ENCODE measurements at regions not wholly inside any gene's neighbourhood (a gene's known extent, or its start where the extent isn't known, plus 50 kb on each side); places are given as distances from the start of the nearest gene placed in this dataset.

DNA sequence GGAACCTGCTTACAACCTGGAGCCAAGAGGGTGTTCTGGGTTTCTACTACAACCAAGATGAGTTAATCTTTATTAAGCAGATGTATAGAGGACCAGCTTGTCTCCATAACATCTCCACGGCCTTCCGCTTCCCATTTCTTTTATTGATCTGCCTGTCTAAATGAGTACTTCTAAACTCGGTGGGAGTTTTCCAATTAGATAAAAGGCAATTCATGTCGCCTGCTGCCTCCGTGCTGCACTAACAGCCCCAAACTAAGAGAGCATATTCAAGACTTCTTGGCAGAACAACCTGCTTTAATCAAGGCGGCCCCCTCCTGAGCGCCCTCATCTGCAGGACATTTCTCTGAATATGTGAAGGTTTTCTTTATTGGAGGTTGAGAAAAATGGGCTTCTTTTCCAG is 270.1 kb downstream of the PDCD6IP start:
- CTCF ChIA-PET, result no interaction called here
- H3K9me3 Mint-ChIP-seq (ENCODE audit: low read depth, unreplicated experiment), result no peaks in the 10 kb centered on the region
- TF ChIP-seq, protein P1, sequence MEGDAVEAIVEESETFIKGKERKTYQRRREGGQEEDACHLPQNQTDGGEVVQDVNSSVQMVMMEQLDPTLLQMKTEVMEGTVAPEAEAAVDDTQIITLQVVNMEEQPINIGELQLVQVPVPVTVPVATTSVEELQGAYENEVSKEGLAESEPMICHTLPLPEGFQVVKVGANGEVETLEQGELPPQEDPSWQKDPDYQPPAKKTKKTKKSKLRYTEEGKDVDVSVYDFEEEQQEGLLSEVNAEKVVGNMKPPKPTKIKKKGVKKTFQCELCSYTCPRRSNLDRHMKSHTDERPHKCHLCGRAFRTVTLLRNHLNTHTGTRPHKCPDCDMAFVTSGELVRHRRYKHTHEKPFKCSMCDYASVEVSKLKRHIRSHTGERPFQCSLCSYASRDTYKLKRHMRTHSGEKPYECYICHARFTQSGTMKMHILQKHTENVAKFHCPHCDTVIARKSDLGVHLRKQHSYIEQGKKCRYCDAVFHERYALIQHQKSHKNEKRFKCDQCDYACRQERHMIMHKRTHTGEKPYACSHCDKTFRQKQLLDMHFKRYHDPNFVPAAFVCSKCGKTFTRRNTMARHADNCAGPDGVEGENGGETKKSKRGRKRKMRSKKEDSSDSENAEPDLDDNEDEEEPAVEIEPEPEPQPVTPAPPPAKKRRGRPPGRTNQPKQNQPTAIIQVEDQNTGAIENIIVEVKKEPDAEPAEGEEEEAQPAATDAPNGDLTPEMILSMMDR (IDR thresholded peaks at IDR 0.05; ENCODE audit: unreplicated experiment), result no peak
- no TSS peak for BruUV-seq (replicated peaks)
- H3K4me3 Mint-ChIP-seq (ENCODE audit: low read depth, unreplicated experiment), result no peak overlapping the region
- intact Hi-C loops (cut with micrococcal nuclease; ENCODE audit: unreplicated experiment), result no loop called here
- no peak overlapping the region for H3K27ac Mint-ChIP-seq (ENCODE audit: unreplicated experiment)
- no peak for DNase-seq
- H3K36me3 Mint-ChIP-seq (ENCODE audit: insufficient read depth, unreplicated experiment), result no peaks in the 10 kb centered on the region
- no peaks in the 10 kb centered on the region for H3K4me1 Mint-ChIP-seq (ENCODE audit: low read depth, unreplicated experiment)
- peaks cover 19% of the 10 kb centered on the region for H3K27me3 Mint-ChIP-seq (ENCODE audit: unreplicated experiment)

DNA sequence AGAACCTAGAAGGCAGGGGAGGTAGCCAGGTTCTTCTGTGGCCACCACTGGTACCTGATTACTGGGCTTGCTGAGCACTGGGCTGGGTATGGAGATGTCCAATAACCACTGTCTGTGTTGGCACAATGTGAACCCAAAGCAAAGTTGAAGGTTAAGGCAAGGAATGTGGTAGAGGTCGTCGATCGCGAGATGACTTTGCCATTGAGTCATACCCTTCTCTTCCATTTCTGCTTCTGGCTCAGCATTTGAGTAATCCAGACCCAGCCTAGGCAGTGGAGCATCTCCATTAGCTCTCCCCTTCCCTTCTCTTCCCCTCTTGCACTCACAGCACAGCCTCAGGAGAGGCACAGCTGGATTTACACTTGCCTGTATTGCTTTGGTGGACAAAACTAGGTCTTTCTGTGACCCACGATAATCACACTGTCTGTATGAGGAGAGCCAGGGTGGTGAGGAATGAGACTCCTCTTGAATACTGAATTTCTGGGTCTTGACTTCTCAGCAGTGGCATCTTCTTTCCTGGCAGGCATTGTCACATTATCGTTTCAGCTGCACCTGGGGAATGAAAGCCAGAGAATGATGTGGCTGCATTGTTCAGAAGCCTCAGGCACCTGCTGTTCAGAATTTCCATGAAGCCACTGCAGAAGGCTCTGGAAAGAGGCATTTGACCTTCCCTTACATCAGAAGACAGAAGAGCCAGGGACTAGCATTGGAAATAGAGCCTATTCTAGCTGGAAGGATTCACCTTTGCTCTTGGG is 272.6 kb downstream of the PDCD6IP start:
- no peak overlapping the region for H3K4me3 Mint-ChIP-seq (ENCODE audit: low read depth, unreplicated experiment)
- H3K36me3 Mint-ChIP-seq (ENCODE audit: insufficient read depth, unreplicated experiment), result no peaks in the 10 kb centered on the region
- TF ChIP-seq, protein P1 (IDR thresholded peaks at IDR 0.05; ENCODE audit: unreplicated experiment), result no peak
- BruUV-seq (replicated peaks), result no TSS peak
- CTCF ChIA-PET, result no interaction called here
- no peak overlapping the region for H3K27ac Mint-ChIP-seq (ENCODE audit: unreplicated experiment)
- H3K9me3 Mint-ChIP-seq (ENCODE audit: low read depth, unreplicated experiment), result no peaks in the 10 kb centered on the region
- intact Hi-C loops (cut with micrococcal nuclease; ENCODE audit: unreplicated experiment), result no loop called here
- H3K27me3 Mint-ChIP-seq (ENCODE audit: unreplicated experiment), result peaks cover 23% of the 10 kb centered on the region
- DNase-seq, result no peak
- no peaks in the 10 kb centered on the region for H3K4me1 Mint-ChIP-seq (ENCODE audit: low read depth, unreplicated experiment)

DNA sequence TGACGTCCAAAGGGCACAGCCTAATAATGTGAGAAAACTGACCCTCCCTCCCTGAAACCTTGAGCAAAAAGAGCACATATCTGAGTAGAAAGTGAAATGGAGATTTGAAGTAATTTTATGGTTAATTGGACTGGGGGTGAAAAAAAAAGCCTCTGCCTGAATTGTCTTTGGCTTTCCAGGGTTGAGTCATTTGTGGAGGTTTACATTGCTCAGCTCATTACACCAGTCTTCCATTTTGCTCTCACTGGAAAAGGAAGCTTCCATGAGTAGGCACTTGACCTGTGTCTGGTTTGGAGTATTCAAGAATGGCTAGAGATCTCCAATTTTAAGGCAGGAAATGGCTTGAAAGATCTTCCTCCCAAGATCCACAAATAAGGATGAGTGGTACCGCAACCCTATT is 273.9 kb downstream of the PDCD6IP start:
- Mint-ChIP-seq H3K27ac (ENCODE audit: unreplicated experiment) (no peak overlapping the region), H3K4me3 (ENCODE audit: low read depth, unreplicated experiment) (no peak overlapping the region), H3K36me3 (ENCODE audit: insufficient read depth, unreplicated experiment) (no peaks in the 10 kb centered on the region), H3K4me1 (ENCODE audit: low read depth, unreplicated experiment) (no peaks in the 10 kb centered on the region), H3K27me3 (ENCODE audit: unreplicated experiment) (peaks cover 36% of the 10 kb centered on the region), H3K9me3 (ENCODE audit: low read depth, unreplicated experiment) (no peaks in the 10 kb centered on the region)
- no TSS peak for BruUV-seq (replicated peaks)
- intact Hi-C loops (cut with micrococcal nuclease; ENCODE audit: unreplicated experiment), result no loop called here
- CTCF ChIA-PET, result no interaction called here
- no peak for DNase-seq
- TF ChIP-seq, protein P1 (IDR thresholded peaks at IDR 0.05; ENCODE audit: unreplicated experiment), result no peak

DNA sequence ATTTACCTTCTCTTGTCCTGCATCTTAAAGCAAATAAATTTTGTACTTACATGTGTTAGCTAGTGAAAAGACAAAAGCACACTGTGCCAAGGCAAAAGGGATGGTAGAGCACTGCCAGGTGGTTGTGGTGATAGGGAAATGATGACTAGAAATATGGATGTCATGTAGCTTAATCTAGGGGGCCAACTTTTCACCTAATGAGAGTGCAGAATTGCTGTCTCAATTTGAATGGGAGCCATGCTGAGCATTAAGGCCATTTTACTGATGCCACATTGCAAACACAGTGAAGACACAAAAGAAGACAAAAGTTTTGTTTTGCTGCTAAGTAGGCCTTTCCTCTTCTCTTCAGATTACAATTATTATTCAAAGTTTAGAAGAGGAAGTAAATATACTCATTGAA is 274.7 kb downstream of the PDCD6IP start:
- Mint-ChIP-seq H3K4me1 (ENCODE audit: low read depth, unreplicated experiment) (no peaks in the 10 kb centered on the region), H3K36me3 (ENCODE audit: insufficient read depth, unreplicated experiment) (no peaks in the 10 kb centered on the region), H3K27me3 (ENCODE audit: unreplicated experiment) (peaks cover 43% of the 10 kb centered on the region), H3K4me3 (ENCODE audit: low read depth, unreplicated experiment) (no peak overlapping the region), H3K9me3 (ENCODE audit: low read depth, unreplicated experiment) (no peaks in the 10 kb centered on the region), H3K27ac (ENCODE audit: unreplicated experiment) (no peak overlapping the region)
- intact Hi-C loops (cut with micrococcal nuclease; ENCODE audit: unreplicated experiment), result no loop called here
- CTCF ChIA-PET, result no interaction called here
- DNase-seq, result no peak
- TF ChIP-seq, protein P1 (IDR thresholded peaks at IDR 0.05; ENCODE audit: unreplicated experiment), result no peak
- BruUV-seq (replicated peaks), result no TSS peak

All from Calu3 (cell line).